ENCODE measurements at regions not wholly inside any gene's neighbourhood (a gene's known extent, or its start where the extent isn't known, plus 50 kb on each side); places are given as distances from the start of the nearest gene placed in this dataset.

DNA sequence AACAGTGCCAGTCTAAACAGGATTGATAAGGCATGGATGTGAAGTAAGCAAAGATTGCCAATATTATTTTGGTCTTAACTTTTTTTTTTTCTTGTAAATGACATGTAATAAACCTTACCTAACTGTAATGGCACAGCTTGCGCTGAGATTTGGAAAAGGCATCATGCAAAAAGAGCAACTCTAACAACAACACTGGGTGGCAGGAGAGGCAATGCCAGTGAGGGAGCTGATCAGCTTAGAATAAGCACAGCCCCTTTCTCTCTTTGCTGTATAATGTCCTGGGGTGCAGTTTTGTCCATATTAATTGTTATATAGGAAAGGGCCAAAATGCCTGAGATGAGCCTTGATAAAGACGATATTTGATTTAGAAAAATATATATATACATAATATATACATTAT lies 1589.7 kb upstream of the FLRT2 start:
- TF ChIP-seq CTCF (IDR thresholded peaks at IDR 0.05) (no peak), POLR2A (IDR thresholded peaks at IDR 0.05) (no peak)
- intact Hi-C loops (cut with DNase I; ENCODE audit: low total_unique reads) = no loop called here
- DNase-seq (ENCODE audit: low spot score in 2 of 2) = no peak
- H3K4me3 ChIP-seq (ENCODE audit: low read depth, poor library complexity, severe bottlenecking) = no peak overlapping the region
- WGBS, 2 donors = 80 to 87% methylated on average over 2 of the region's 2 CpGs

- no peak overlapping the region for H3K4me3 ChIP-seq (ENCODE audit: low read depth, poor library complexity, severe bottlenecking)
- intact Hi-C loops (cut with DNase I; ENCODE audit: low total_unique reads) = no loop called here
- no peak for TF ChIP-seq POLR2A (IDR thresholded peaks at IDR 0.05)
- TF ChIP-seq CTCF (IDR thresholded peaks at IDR 0.05) = no peak
- no peak for DNase-seq (ENCODE audit: low spot score in 2 of 2)
- 80 to 85% methylated on average over 1 of the region's 1 CpG for WGBS, 2 donors
Observed at GRCh38 chr14:83958359-83958758, 1571.6 kb upstream of the FLRT2 start.

DNA sequence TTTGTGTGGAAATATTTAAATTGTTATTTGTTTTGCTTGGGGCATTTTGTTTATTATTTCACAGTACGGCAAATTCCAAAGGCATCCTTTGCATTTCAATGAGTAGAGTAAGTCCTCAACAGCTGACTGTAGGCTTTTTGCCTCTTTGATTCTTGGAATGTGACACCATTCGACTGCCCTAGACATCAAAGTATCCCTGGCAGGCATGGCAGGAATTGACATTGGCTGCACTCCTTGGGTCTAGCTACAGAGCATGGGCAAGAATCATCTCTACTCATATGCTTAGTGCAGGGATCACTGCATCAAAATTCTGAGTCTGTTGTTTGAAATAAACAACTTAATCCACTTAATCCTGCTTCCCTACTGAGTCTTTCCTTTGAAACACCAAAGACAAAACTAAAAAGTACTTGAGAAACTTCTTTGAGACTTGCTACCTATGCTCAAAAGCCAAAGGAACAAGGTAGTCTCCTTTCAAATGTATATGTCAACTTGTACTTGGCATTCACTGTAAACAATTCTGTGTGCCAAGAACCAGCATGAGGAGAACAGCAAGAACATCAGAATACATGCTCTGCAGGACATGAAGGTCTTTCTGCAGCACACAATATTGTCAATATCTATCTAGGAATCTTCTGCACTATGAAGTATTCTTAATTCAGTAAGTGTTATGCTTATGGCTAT lies 1569.0 kb upstream of the FLRT2 start:
- intact Hi-C loops (cut with DNase I; ENCODE audit: low total_unique reads) = no loop called here
- no peak for DNase-seq (ENCODE audit: low spot score in 2 of 2)
- 40 to 47% methylated on average over 2 of the region's 2 CpGs for WGBS, 2 donors
- no peak overlapping the region for H3K4me3 ChIP-seq (ENCODE audit: low read depth, poor library complexity, severe bottlenecking)
- TF ChIP-seq CTCF (IDR thresholded peaks at IDR 0.05) = no peak
- TF ChIP-seq POLR2A (IDR thresholded peaks at IDR 0.05) = no peak

- 70 to 71% methylated on average over 5 of the region's 5 CpGs for WGBS, 2 donors
- intact Hi-C loops (cut with DNase I; ENCODE audit: low total_unique reads) = no loop called here
- TF ChIP-seq CTCF (IDR thresholded peaks at IDR 0.05) (no peak), POLR2A (IDR thresholded peaks at IDR 0.05) (no peak)
- no peak overlapping the region for H3K4me3 ChIP-seq (ENCODE audit: low read depth, poor library complexity, severe bottlenecking)
- DNase-seq (ENCODE audit: low spot score in 2 of 2) = no peak
Observed at GRCh38 chr14:83969998-83970397, 1559.9 kb upstream of the FLRT2 start.

DNA sequence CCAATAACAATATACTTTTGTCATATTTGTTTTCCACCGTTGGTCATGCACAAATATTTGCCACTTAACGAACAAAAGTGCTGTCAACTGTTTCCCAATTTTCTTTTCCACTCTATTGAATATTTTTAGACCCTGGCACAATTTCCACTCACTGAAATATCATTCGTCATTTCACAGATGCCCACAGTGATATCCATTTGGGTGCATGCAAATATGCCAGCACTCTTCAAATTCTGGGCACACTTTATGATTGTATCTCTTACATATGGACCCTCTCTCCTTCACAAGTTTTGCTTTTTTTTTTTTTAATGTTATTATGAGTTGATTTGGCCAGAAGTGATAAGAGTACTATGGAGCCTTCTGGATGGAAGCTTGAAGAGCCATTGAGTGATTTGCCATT lies 1557.3 kb upstream of the FLRT2 start:
- no peak overlapping the region for H3K4me3 ChIP-seq (ENCODE audit: low read depth, poor library complexity, severe bottlenecking)
- TF ChIP-seq POLR2A (IDR thresholded peaks at IDR 0.05) (no peak), CTCF (IDR thresholded peaks at IDR 0.05) (no peak)
- WGBS, 2 donors = 88 to 91% methylated on average over 3 of the region's 3 CpGs
- intact Hi-C loops (cut with DNase I; ENCODE audit: low total_unique reads) = no loop called here
- no peak for DNase-seq (ENCODE audit: low spot score in 2 of 2)

DNA sequence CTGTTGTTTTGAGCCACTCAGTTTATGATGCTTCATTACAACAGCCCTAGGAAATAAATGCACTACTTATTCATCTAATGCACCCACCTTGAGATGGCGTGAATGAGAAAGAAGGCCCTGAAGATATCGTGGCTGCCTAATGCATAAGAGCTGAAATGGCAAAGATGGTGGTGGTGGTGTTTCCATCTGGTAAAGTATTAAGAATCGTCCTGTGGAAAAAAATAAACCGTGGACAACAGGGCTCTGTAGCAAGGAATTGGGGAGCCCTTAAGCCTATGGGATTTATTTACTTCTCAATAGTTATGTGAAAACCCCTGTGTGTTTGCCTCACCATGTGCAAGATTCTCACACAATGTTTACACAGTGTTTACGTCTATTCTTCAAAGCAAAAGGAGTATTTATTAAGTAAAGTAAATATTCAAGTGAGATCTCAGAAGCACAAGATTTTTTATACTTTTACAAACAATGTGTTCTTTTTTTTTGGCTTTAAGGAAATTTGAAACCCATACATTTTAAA lies 1555.2 kb upstream of the FLRT2 start:
- 88 to 91% methylated on average over 5 of the region's 5 CpGs for WGBS, 2 donors
- no peak for DNase-seq (ENCODE audit: low spot score in 2 of 2)
- TF ChIP-seq CTCF (IDR thresholded peaks at IDR 0.05) (no peak), POLR2A (IDR thresholded peaks at IDR 0.05) (no peak)
- no peak overlapping the region for H3K4me3 ChIP-seq (ENCODE audit: low read depth, poor library complexity, severe bottlenecking)
- intact Hi-C loops (cut with DNase I; ENCODE audit: low total_unique reads) = no loop called here
